ENCODE measurements at regions not wholly inside any gene's neighbourhood (a gene's known extent, or its start where the extent isn't known, plus 50 kb on each side); places are given as distances from the start of the nearest gene placed in this dataset.

- TF ChIP-seq POLR2A (IDR thresholded peaks at IDR 0.05) (no peak), CTCF (IDR thresholded peaks at IDR 0.05) (no peak)
Observed at GRCh38 chr1:221029981-221030649, 150.9 kb downstream of the HLX start.

All from testis (tissue), 2 donors.